SU-DHL-6 (cell line): ENCODE measurements at regions not wholly inside any gene's neighbourhood (a gene's known extent, or its start where the extent isn't known, plus 50 kb on each side); places are given as distances from the start of the nearest gene placed in this dataset.

ENCODE experiments used
- EZH2phosphoT487 ChIP-seq: fragments of 200-600 bp; sonication (generic), shearing (Covaris generic); conservative IDR thresholded peaks from 2 replicates; pipeline ENCODE4 v1.6.1; 2018; ENCODE audit warnings: mild to moderate bottlenecking, antibody characterized with exemption, low read length, moderate library complexity, mixed read lengths
- TF ChIP-seq, protein P1 (sequence below): fragments of 200-600 bp; sonication (generic); IDR thresholded peaks from one replicate; pipeline ENCODE4 v1.5.1; 2017; ENCODE audit warnings: antibody characterized with exemption, mild to moderate bottlenecking, low read length, moderate library complexity; ENCODE audit not compliant: insufficient read depth, poor library complexity, severe bottlenecking

DNA sequence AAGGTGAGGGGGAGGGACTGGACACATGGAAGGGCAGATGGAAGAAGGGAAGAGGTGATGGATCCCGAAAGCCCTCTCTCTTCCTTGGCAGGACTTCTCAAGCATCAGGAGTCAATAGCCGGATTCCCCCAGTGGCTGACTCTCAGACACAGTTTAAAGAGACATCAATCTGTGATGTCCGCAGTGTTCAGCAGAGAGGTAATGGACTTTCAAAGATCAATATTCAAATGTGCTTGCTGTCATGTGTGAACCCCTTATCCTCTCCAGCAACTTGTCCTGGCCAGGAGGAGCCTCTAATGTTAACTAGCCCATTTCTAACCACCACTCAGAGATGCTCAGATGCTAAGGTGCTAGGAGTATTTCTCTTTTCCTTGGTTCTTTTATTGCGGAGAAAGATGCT lies 392.2 kb downstream of the IRX1 start:
- TF ChIP-seq, protein P1, sequence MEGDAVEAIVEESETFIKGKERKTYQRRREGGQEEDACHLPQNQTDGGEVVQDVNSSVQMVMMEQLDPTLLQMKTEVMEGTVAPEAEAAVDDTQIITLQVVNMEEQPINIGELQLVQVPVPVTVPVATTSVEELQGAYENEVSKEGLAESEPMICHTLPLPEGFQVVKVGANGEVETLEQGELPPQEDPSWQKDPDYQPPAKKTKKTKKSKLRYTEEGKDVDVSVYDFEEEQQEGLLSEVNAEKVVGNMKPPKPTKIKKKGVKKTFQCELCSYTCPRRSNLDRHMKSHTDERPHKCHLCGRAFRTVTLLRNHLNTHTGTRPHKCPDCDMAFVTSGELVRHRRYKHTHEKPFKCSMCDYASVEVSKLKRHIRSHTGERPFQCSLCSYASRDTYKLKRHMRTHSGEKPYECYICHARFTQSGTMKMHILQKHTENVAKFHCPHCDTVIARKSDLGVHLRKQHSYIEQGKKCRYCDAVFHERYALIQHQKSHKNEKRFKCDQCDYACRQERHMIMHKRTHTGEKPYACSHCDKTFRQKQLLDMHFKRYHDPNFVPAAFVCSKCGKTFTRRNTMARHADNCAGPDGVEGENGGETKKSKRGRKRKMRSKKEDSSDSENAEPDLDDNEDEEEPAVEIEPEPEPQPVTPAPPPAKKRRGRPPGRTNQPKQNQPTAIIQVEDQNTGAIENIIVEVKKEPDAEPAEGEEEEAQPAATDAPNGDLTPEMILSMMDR = no peak
- TF ChIP-seq EZH2phosphoT487 = no peak
